ENCODE measurements at regions not wholly inside any gene's neighbourhood (a gene's known extent, or its start where the extent isn't known, plus 50 kb on each side); places are given as distances from the start of the nearest gene placed in this dataset.

GRCh38 chr2:34294961-34295360 is 695.9 kb upstream of the FAM98A start:
- H3K36me3 Mint-ChIP-seq (ENCODE audit: low read depth): no peaks in the 10 kb centered on the region
- no peaks in the 10 kb centered on the region for H3K27me3 Mint-ChIP-seq
- H3K27ac Mint-ChIP-seq: no peak overlapping the region
- H3K9me3 Mint-ChIP-seq: no peaks in the 10 kb centered on the region
- DNase-seq (no peak), ATAC-seq (no peak)
- H3K4me1 Mint-ChIP-seq: no peaks in the 10 kb centered on the region
- no peak overlapping the region for H3K4me3 Mint-ChIP-seq

GRCh38 chr2:34291076-34291475 is 692.0 kb upstream of the FAM98A start:
- Mint-ChIP-seq H3K4me3 (no peak overlapping the region), H3K4me1 (no peaks in the 10 kb centered on the region)

GRCh38 chr2:34288016-34288415 is 688.9 kb upstream of the FAM98A start:
- no peaks in the 10 kb centered on the region for H3K36me3 Mint-ChIP-seq (ENCODE audit: low read depth)
- no peak for ATAC-seq
- no peak for DNase-seq
- H3K27me3 Mint-ChIP-seq: no peaks in the 10 kb centered on the region
- no peak overlapping the region for H3K4me3 Mint-ChIP-seq
- H3K4me1 Mint-ChIP-seq: no peaks in the 10 kb centered on the region
- peaks cover 7% of the 10 kb centered on the region for H3K9me3 Mint-ChIP-seq
- no peak overlapping the region for H3K27ac Mint-ChIP-seq

More at GRCh38 chr2:34291076-34291475, 692.0 kb upstream of the FAM98A start:
- ATAC-seq (no peak), DNase-seq (no peak)
- H3K9me3 Mint-ChIP-seq: no peaks in the 10 kb centered on the region
- no peaks in the 10 kb centered on the region for H3K27me3 Mint-ChIP-seq
- no peaks in the 10 kb centered on the region for H3K36me3 Mint-ChIP-seq (ENCODE audit: low read depth)
- H3K27ac Mint-ChIP-seq: no peak overlapping the region

GRCh38 chr2:34280606-34281005 is 681.5 kb upstream of the FAM98A start:
- H3K27ac Mint-ChIP-seq: no peak overlapping the region
- no peak for ATAC-seq
- peaks cover 15% of the 10 kb centered on the region for H3K9me3 Mint-ChIP-seq
- no peak overlapping the region for H3K4me3 Mint-ChIP-seq
- H3K4me1 Mint-ChIP-seq: no peaks in the 10 kb centered on the region
- no peaks in the 10 kb centered on the region for H3K36me3 Mint-ChIP-seq (ENCODE audit: low read depth)
- no peaks in the 10 kb centered on the region for H3K27me3 Mint-ChIP-seq
- no peak for DNase-seq

- H3K27ac Mint-ChIP-seq: no peak overlapping the region
- H3K4me3 Mint-ChIP-seq: no peak overlapping the region
- no peaks in the 10 kb centered on the region for H3K36me3 Mint-ChIP-seq (ENCODE audit: low read depth)
- no peak for DNase-seq
- H3K4me1 Mint-ChIP-seq: no peaks in the 10 kb centered on the region
- peaks cover 12% of the 10 kb centered on the region for H3K9me3 Mint-ChIP-seq
- ATAC-seq: no peak
- H3K27me3 Mint-ChIP-seq: no peaks in the 10 kb centered on the region
These were observed 668.0 kb upstream of the FAM98A start for GRCh38 chr2:34266908-34267697.

GRCh38 chr2:34261701-34262100 is 662.6 kb upstream of the FAM98A start:
- no peak overlapping the region for H3K27ac Mint-ChIP-seq
- no peak overlapping the region for H3K4me3 Mint-ChIP-seq
- no peaks in the 10 kb centered on the region for H3K27me3 Mint-ChIP-seq
- H3K4me1 Mint-ChIP-seq: no peaks in the 10 kb centered on the region
- ATAC-seq (no peak), DNase-seq (no peak)
- no peaks in the 10 kb centered on the region for H3K36me3 Mint-ChIP-seq (ENCODE audit: low read depth)
- H3K9me3 Mint-ChIP-seq: peaks cover 16% of the 10 kb centered on the region

GRCh38 chr2:34254272-34254878 is 655.3 kb upstream of the FAM98A start:
- Mint-ChIP-seq H3K36me3 (ENCODE audit: low read depth) (no peaks in the 10 kb centered on the region), H3K27me3 (no peaks in the 10 kb centered on the region), H3K4me3 (no peak overlapping the region), H3K27ac (no peak overlapping the region), H3K9me3 (peaks cover 13% of the 10 kb centered on the region), H3K4me1 (no peaks in the 10 kb centered on the region)
- no peak for DNase-seq
- ATAC-seq: no peak

- no peak overlapping the region for H3K27ac Mint-ChIP-seq
- H3K4me1 Mint-ChIP-seq: no peaks in the 10 kb centered on the region
- DNase-seq (no peak), ATAC-seq (no peak)
- no peaks in the 10 kb centered on the region for H3K36me3 Mint-ChIP-seq (ENCODE audit: low read depth)
- no peaks in the 10 kb centered on the region for H3K27me3 Mint-ChIP-seq
- H3K9me3 Mint-ChIP-seq: peaks cover 4% of the 10 kb centered on the region
- no peak overlapping the region for H3K4me3 Mint-ChIP-seq
These were observed 653.0 kb upstream of the FAM98A start for GRCh38 chr2:34252111-34252510.

- no peaks in the 10 kb centered on the region for H3K4me1 Mint-ChIP-seq
- peaks cover 4% of the 10 kb centered on the region for H3K9me3 Mint-ChIP-seq
- ATAC-seq (no peak), DNase-seq (no peak)
- H3K27me3 Mint-ChIP-seq: no peaks in the 10 kb centered on the region
- no peak overlapping the region for H3K4me3 Mint-ChIP-seq
- H3K36me3 Mint-ChIP-seq (ENCODE audit: low read depth): no peaks in the 10 kb centered on the region
- H3K27ac Mint-ChIP-seq: no peak overlapping the region
These were observed 652.5 kb upstream of the FAM98A start for GRCh38 chr2:34251578-34251977.

GRCh38 chr2:34244195-34244594 is 645.1 kb upstream of the FAM98A start:
- DNase-seq: no peak
- no peaks in the 10 kb centered on the region for H3K27me3 Mint-ChIP-seq
- no peaks in the 10 kb centered on the region for H3K9me3 Mint-ChIP-seq
- ATAC-seq: no peak
- H3K27ac Mint-ChIP-seq: no peak overlapping the region
- H3K4me1 Mint-ChIP-seq: no peaks in the 10 kb centered on the region
- H3K4me3 Mint-ChIP-seq: no peak overlapping the region
- H3K36me3 Mint-ChIP-seq (ENCODE audit: low read depth): no peaks in the 10 kb centered on the region

GRCh38 chr2:34242763-34243123 is 643.6 kb upstream of the FAM98A start:
- no peak overlapping the region for H3K27ac Mint-ChIP-seq
- no peaks in the 10 kb centered on the region for H3K36me3 Mint-ChIP-seq (ENCODE audit: low read depth)
- H3K27me3 Mint-ChIP-seq: no peaks in the 10 kb centered on the region
- no peak for DNase-seq
- H3K9me3 Mint-ChIP-seq: peaks cover 4% of the 10 kb centered on the region
- no peaks in the 10 kb centered on the region for H3K4me1 Mint-ChIP-seq
- no peak for ATAC-seq
- no peak overlapping the region for H3K4me3 Mint-ChIP-seq

GRCh38 chr2:34241905-34242762 is 643.0 kb upstream of the FAM98A start:
- DNase-seq: no peak
- Mint-ChIP-seq H3K36me3 (ENCODE audit: low read depth) (no peaks in the 10 kb centered on the region), H3K27ac (no peak overlapping the region), H3K4me1 (no peaks in the 10 kb centered on the region), H3K27me3 (no peaks in the 10 kb centered on the region), H3K4me3 (no peak overlapping the region), H3K9me3 (peaks cover 4% of the 10 kb centered on the region)
- ATAC-seq: no peak

- Mint-ChIP-seq H3K27me3 (no peaks in the 10 kb centered on the region), H3K27ac (no peak overlapping the region), H3K9me3 (peaks cover 11% of the 10 kb centered on the region), H3K36me3 (ENCODE audit: low read depth) (no peaks in the 10 kb centered on the region), H3K4me1 (no peaks in the 10 kb centered on the region), H3K4me3 (no peak overlapping the region)
- DNase-seq (no peak), ATAC-seq (no peak)
These were observed 640.4 kb upstream of the FAM98A start for GRCh38 chr2:34239511-34239910.

- Mint-ChIP-seq H3K9me3 (peaks cover 11% of the 10 kb centered on the region), H3K4me3 (no peak overlapping the region), H3K36me3 (ENCODE audit: low read depth) (no peaks in the 10 kb centered on the region), H3K27ac (no peak overlapping the region), H3K4me1 (no peaks in the 10 kb centered on the region), H3K27me3 (no peaks in the 10 kb centered on the region)
- no peak for DNase-seq
- no peak for ATAC-seq
These were observed 635.7 kb upstream of the FAM98A start for GRCh38 chr2:34234823-34235222.

- H3K27ac Mint-ChIP-seq: no peak overlapping the region
- H3K4me1 Mint-ChIP-seq: no peaks in the 10 kb centered on the region
- H3K27me3 Mint-ChIP-seq: no peaks in the 10 kb centered on the region
- H3K36me3 Mint-ChIP-seq (ENCODE audit: low read depth): no peaks in the 10 kb centered on the region
- H3K4me3 Mint-ChIP-seq: no peak overlapping the region
- ATAC-seq (no peak), DNase-seq (no peak)
- H3K9me3 Mint-ChIP-seq: no peaks in the 10 kb centered on the region
These were observed 630.9 kb upstream of the FAM98A start for GRCh38 chr2:34229998-34230397.
